ENCODE measurements at regions not wholly inside any gene's neighbourhood (a gene's known extent, or its start where the extent isn't known, plus 50 kb on each side); places are given as distances from the start of the nearest gene placed in this dataset.

GRCh38 chr13:70889163-70889562, 780.9 kb upstream of the KLHL1 start:
- TF ChIP-seq, protein P1, sequence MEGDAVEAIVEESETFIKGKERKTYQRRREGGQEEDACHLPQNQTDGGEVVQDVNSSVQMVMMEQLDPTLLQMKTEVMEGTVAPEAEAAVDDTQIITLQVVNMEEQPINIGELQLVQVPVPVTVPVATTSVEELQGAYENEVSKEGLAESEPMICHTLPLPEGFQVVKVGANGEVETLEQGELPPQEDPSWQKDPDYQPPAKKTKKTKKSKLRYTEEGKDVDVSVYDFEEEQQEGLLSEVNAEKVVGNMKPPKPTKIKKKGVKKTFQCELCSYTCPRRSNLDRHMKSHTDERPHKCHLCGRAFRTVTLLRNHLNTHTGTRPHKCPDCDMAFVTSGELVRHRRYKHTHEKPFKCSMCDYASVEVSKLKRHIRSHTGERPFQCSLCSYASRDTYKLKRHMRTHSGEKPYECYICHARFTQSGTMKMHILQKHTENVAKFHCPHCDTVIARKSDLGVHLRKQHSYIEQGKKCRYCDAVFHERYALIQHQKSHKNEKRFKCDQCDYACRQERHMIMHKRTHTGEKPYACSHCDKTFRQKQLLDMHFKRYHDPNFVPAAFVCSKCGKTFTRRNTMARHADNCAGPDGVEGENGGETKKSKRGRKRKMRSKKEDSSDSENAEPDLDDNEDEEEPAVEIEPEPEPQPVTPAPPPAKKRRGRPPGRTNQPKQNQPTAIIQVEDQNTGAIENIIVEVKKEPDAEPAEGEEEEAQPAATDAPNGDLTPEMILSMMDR (IDR thresholded peaks at IDR 0.05) = no peak
- TF ChIP-seq POLR2A (IDR thresholded peaks at IDR 0.05) (no peak), POLR2AphosphoS5 (IDR thresholded peaks at IDR 0.05) (no peak), EP300 (IDR thresholded peaks at IDR 0.05; ENCODE audit: low read depth) (no peak)
